GM18519 (cell line): ENCODE measurements at regions not wholly inside any gene's neighbourhood (a gene's known extent, or its start where the extent isn't known, plus 50 kb on each side); places are given as distances from the start of the nearest gene placed in this dataset.
"Not testable (repeated sequence)": the region's sequence is repeated elsewhere in the genome, so short reads cannot be mapped to it uniquely, and the experiment has no call there.

Experiments
- ATAC-seq: cut with Tn5 transposase; IDR thresholded peaks from one replicate; pipeline ENCODE4 v1.9.1; 2021; ENCODE audit warnings: mild to moderate bottlenecking, moderate library complexity; ENCODE audit not compliant: unreplicated experiment, low FRiP score

DNA sequence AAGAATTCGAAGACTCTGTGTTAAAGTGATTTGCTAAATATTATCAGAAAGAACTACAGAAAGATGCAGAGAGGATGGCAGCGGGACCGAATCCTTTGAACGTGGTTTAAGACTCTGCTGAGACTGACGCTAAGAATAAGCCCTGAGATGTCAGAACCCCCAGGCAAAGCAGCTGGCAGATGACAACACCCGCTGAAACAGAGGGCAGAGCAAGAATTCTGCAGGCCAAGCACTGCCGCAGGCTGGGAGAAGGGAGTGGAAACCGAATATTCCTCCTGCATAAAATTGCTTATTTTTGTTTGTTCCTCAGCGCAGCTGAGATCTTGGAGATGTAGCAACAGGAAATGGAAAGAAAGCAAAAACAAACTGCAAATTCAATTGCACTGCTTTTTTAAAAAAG lies 153.3 kb downstream of the ADRA2C start:
- not testable (repeated sequence) for ATAC-seq

DNA sequence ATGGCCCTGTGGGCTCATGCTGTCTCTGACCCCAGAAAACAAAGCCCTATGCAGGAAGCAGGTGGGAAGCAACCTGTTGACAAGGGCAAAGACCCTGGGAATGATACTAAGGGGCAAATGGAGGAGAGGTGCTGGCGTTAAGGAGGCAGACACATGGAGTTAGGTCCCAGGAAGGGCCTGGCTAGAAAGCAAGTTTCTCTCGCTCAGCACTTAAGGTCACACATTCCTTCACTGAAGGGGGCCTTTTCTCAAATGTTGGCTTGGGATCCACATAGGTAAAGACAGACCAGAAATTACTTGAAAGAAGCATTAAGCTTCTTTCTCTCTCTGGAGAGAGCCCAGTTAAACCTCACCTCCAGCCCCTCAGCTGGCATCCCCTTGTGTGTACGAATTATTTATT lies 155.7 kb downstream of the ADRA2C start:
- ATAC-seq = not testable (repeated sequence)

GRCh38 chr4:3925841-3926240 lies 159.7 kb downstream of the ADRA2C start:
- not testable (repeated sequence) for ATAC-seq

DNA sequence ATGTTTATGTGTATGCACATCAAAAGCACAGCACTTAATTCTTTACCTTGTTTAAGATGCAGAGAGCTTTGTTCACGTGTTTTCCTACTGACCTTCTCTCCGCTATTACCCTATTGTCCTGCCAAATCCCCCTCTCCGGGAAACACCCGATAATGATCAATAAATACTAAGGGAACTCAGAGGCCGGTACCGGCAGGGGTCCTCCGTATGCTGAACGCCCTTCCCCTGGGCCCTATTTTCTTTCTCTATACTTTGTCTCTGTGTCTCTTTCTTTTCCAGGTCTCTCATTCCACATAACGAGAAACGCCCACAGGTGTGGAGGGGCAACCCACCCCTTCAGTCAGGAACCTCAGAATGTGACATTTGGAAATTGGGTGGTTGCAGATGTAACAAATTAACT lies 160.1 kb downstream of the ADRA2C start:
- ATAC-seq = not testable (repeated sequence)

GRCh38 chr4:3926969-3927755 lies 161.0 kb downstream of the ADRA2C start:
- ATAC-seq = not testable (repeated sequence)

DNA sequence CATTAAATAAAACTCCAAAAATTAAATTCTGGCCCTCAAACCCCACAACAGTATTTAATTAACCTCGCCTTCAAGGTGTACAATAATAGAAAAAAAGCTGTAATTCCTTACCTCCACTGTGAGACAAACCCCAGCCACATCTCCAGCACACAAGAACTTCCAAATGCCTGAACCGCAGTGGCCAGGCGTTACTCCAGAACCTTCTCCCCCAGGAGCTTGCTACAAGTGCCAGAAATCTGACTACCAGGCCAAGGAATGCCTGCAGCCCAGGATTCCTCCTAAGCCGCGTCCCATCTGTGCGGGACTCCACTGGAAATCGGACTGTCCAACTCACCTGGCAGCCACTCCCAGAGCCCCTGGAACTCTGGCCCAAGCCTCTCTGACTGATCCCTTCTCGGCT lies 163.2 kb downstream of the ADRA2C start:
- not testable (repeated sequence) for ATAC-seq

- not testable (repeated sequence) for ATAC-seq
These were observed 166.5 kb downstream of the ADRA2C start for GRCh38 chr4:3932734-3933133.

GRCh38 chr4:3935406-3935805 lies 169.2 kb downstream of the ADRA2C start:
- not testable (repeated sequence) for ATAC-seq

DNA sequence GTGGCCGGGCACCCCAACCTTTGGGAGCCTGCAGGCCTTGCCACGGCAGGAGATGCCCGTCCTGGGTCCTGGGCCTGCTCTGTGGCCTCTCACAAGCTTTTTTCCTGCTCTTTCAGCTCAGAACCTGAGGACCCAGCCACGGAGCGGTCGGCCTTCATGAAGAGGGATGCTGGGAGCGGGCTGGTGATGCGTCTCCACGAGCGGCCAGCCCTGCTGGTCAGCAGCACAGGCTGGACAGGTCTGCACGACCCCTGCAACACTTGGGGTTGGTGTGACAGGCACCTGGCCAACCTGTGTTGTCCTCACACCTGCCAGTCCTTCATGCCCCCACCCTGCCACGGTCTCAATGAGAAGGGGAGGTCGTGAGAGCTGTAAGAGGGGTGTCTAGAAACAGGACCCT lies 170.0 kb downstream of the ADRA2C start:
- ATAC-seq = no peak

- ATAC-seq = not testable (repeated sequence)
These were observed 171.8 kb downstream of the ADRA2C start for GRCh38 chr4:3937849-3938562.

GRCh38 chr4:3938676-3939075 lies 172.5 kb downstream of the ADRA2C start:
- ATAC-seq = not testable (repeated sequence)

DNA sequence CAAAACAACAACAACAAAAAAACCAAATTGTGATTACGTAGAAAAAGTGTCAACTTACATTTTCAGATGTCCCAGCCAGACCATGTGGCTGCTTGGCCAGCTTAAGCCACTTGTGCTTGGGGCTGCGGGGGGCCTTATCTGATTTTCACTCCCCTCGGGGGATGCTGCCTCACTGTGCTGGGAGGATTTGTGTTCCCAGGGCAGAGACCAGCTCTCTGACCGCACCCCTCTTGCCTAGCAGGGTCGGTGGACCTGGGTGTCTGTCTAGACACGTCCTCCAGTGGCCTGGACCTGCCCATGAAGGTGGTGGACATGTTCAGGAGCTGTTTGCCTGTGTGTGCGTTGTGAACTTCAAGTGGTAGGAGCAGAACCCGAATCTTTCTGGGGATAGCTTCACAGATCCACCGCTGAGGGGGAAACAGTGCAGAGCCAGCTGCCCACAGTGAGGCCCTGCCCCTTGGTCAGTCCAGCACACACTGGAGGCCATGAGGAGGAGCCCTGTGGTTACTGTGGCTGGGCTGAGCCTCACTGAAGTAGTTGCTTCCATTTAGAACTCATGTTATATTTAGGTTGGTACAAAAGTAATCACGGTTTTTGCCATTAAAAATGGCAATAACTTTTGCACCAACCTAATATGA lies 173.9 kb downstream of the ADRA2C start:
- not testable (repeated sequence) for ATAC-seq

DNA sequence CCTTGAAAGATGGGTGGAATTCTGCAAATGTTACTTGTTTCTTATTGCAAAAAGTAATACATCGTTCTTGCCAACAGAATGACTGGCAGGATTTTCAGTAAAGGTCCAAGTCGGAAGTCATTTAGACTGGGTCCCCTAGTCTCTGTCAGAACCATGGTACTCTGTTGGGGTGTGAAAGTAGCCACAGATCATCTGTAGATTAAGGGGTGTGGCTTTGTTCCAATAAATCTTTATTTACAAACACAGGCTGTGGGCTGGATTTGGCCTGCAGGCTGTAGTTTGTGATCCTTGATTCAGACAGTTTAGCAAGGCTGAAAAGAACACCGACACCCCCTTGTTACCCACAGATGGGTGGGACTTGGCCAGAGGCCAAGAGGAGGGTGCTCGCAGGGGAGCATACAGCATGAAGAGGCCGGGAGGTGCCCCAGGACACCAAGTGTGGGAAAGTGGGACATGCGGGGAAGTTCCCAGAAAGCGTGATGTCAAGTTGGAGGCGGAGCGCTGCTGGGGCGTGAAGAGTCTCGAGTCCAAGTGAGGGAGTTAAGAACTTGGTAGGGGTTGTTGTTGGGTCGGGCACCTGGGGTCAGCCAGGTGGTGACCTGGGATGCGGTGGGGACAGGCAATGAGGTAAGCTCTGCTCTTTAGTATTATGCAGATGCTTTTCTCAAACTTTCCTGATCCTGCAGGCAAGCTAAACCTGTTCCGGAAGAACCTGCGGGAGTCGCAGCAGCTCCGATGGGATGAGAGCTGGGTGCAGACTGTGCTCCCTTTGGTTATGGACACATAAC lies 175.7 kb downstream of the ADRA2C start:
- not testable (repeated sequence) for ATAC-seq

DNA sequence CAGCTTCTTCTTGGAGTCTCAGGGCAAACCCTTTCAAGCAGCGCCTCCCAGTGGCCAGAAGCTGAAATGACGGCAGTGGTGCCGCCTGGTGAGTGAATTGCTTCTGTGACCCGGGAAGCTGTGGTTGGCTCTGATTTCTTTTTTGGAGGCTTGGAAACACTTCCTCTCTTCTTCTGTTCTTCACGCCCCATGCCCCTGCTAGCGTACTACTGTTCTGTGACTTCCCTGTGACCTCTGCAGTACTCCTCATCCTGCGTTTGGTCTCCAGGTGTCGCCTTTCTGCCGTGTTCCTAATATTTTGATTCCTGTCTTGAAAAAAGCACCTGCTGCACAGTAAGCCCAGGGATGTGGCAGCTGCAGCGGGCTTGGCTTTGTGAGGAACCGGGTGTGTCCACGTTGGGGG lies 176.4 kb downstream of the ADRA2C start:
- not testable (repeated sequence) for ATAC-seq

GRCh38 chr4:3943051-3943450 lies 176.9 kb downstream of the ADRA2C start:
- not testable (repeated sequence) for ATAC-seq

- ATAC-seq = no peak
These were observed 179.5 kb downstream of the ADRA2C start for GRCh38 chr4:3945511-3946290.

GRCh38 chr4:3946553-3946952 lies 180.4 kb downstream of the ADRA2C start:
- not testable (repeated sequence) for ATAC-seq

- not testable (repeated sequence) for ATAC-seq
These were observed 181.6 kb downstream of the ADRA2C start for GRCh38 chr4:3947761-3948160.

GRCh38 chr4:3948210-3948609 lies 182.0 kb downstream of the ADRA2C start:
- not testable (repeated sequence) for ATAC-seq

GRCh38 chr4:3949916-3950315 lies 183.7 kb downstream of the ADRA2C start:
- ATAC-seq = not testable (repeated sequence)
